HCT116 (cell line): ENCODE measurements at regions not wholly inside any gene's neighbourhood (a gene's known extent, or its start where the extent isn't known, plus 50 kb on each side); places are given as distances from the start of the nearest gene placed in this dataset.

Experiments used
- ATAC-seq: fragments of 200-7000 bp; cut with Tn5 transposase; 2 replicates; pipeline ENCODE4 v1.9.1; 2020; ENCODE audit warnings: mild to moderate bottlenecking, moderate library complexity
- BruUV-seq: library from RNA; stranded (reverse); fragments of 400-500 nt; replicated peaks from 2 replicates; lab custom pipeline; 2021; lab: Mats Ljungman, UMichigan
- CTCF ChIA-PET: fragments of 300-600 bp; sonication (Branson Sonifier 250); formaldehyde crosslinking; loops from one replicate; lab custom pipeline; 2021; ENCODE audit warnings: antibody characterized with exemption; lab: Charles Lee
- POLR2A ChIA-PET: fragments of 300-600, 350-600 bp; sonication (Branson Sonifier 250); formaldehyde crosslinking; loops from one replicate; lab custom pipeline; 2021; ENCODE audit warnings: antibody characterized with exemption; lab: Charles Lee
- RAD21 ChIA-PET, 2 experiments: fragments of 300-600 bp; sonication (Branson Sonifier 250); formaldehyde crosslinking; loops; one replicate each; lab custom pipeline; 2023; ENCODE audit warnings: low total read pairs in 2 of 2; ENCODE audit not compliant: uncharacterized antibody in 2 of 2, unreplicated experiment in 2 of 2, low non-redundant PET in 1 of 2; lab: Charles Lee
- DNase-seq: peaks from one replicate; pipeline ENCODE4 v3.0.0-alpha.2; 2010; ENCODE audit warnings: low read depth, low spot score
- H2AFZ ChIP-seq: fragments of 200-600 bp; shearing (Covaris generic), sonication (generic); 2 replicates; pipeline ENCODE4 v1.6.1; 2017; ENCODE audit warnings: low read depth, mixed run types, mixed read lengths, antibody characterized with exemption, low read length; ENCODE audit not compliant: poor library complexity, severe bottlenecking
- H3K27ac ChIP-seq: 2 replicates; pipeline ENCODE4 v1.5.1; 2012; ENCODE audit warnings: low read depth, low read length
- H3K27me3 ChIP-seq: fragments of 200-600 bp; sonication (generic); 2 replicates; pipeline ENCODE4 v1.6.1; 2016; ENCODE audit warnings: mixed run types, low read length, mixed read lengths; ENCODE audit not compliant: insufficient read depth
- H3K36me3 ChIP-seq, 2 experiments: fragments of 200-500 bp in 1 of 2; fragments of 200-600 bp in 1 of 2; sonication (Bioruptor generic) in 1 of 2; sonication (generic) in 1 of 2; 2 replicates each; pipeline versions ENCODE4 v1.5.1 to v1.6.1; 2014 to 2016; ENCODE audit warnings: low read length in 2 of 2, inconsistent platforms in 1 of 2, mixed read lengths in 1 of 2, mixed run types in 1 of 2; ENCODE audit not compliant: insufficient read depth in 2 of 2, control insufficient read depth in 1 of 2
- H3K4me1 ChIP-seq, 2 experiments: fragments of 200-600 bp in 1 of 2; sonication (generic) in 1 of 2; 2 replicates each; pipeline versions ENCODE4 v1.5.1 to v1.6.1; 2012 to 2017; ENCODE audit warnings: low read length in 2 of 2, inconsistent platforms in 1 of 2, mild to moderate bottlenecking in 1 of 2, mixed read lengths in 1 of 2, mixed run types in 1 of 2, moderate library complexity in 1 of 2; ENCODE audit not compliant: insufficient read depth in 2 of 2, control insufficient read depth in 1 of 2
- H3K4me2 ChIP-seq: fragments of 200-600 bp; sonication (generic); 2 replicates; pipeline ENCODE4 v1.6.1; 2017; ENCODE audit warnings: mixed run types, low read length, mixed read lengths
- H3K4me3 ChIP-seq, 2 experiments: fragments of 200-600 bp in 1 of 2; sonication (generic) in 1 of 2; replicated peaks in 1 of 2; 2 replicates each; pipeline ENCODE4 v1.5.1; 2011 to 2016; ENCODE audit warnings: low read length in 2 of 2, control low read depth in 1 of 2, low read depth in 1 of 2, mild to moderate bottlenecking in 1 of 2, mixed read lengths in 1 of 2, mixed run types in 1 of 2
- H3K79me2 ChIP-seq: fragments of 200-600 bp; sonication (generic); 2 replicates; pipeline ENCODE4 v1.6.1; 2017; ENCODE audit warnings: mild to moderate bottlenecking, mixed run types, low read length, moderate library complexity, mixed read lengths; ENCODE audit not compliant: insufficient read depth
- H3K9ac ChIP-seq: fragments of 200-600 bp; sonication (generic); 2 replicates; pipeline ENCODE4 v1.6.1; 2016; ENCODE audit warnings: low read length, mixed read lengths
- H3K9me2 ChIP-seq: fragments of 200-600 bp; sonication (generic), shearing (Covaris generic); 2 replicates; pipeline ENCODE4 v1.6.1; 2017; ENCODE audit warnings: mixed run types, mild to moderate bottlenecking, moderate library complexity; ENCODE audit not compliant: insufficient read depth
- H3K9me3 ChIP-seq, 2 experiments: fragments of 200-500 bp in 1 of 2; fragments of 200-600 bp in 1 of 2; sonication (Bioruptor generic) in 1 of 2; sonication (generic) in 1 of 2; 2 replicates each; pipeline ENCODE4 v1.6.1; 2014 to 2017; ENCODE audit warnings: low read length in 2 of 2, mixed read lengths in 2 of 2, inconsistent platforms in 1 of 2, low read depth in 1 of 2, mild to moderate bottlenecking in 1 of 2, mixed run types in 1 of 2, moderate library complexity in 1 of 2; ENCODE audit not compliant: control insufficient read depth in 1 of 2, insufficient read depth in 1 of 2
- H4K20me1 ChIP-seq: fragments of 200-600 bp; sonication (generic), shearing (Covaris generic); 2 replicates; pipeline ENCODE4 v1.6.1; 2017; ENCODE audit warnings: mixed run types, mild to moderate bottlenecking, moderate library complexity; ENCODE audit not compliant: insufficient read depth
- CEBPB ChIP-seq: IDR thresholded peaks from 2 replicates; pipeline ENCODE4 v1.6.1; 2012; ENCODE audit warnings: low read depth
- ELF1 ChIP-seq: IDR thresholded peaks from 2 replicates; pipeline ENCODE4 v1.6.1; 2012; ENCODE audit warnings: low read depth, borderline replicate concordance
- EZH2phosphoT487 ChIP-seq: fragments of 200-600 bp; IDR thresholded peaks from 2 replicates; pipeline ENCODE4 v1.6.1; 2018; ENCODE audit warnings: antibody characterized with exemption, borderline replicate concordance
- FOSL1 ChIP-seq: IDR thresholded peaks from 2 replicates; pipeline ENCODE4 v1.6.1; 2012; ENCODE audit warnings: low read depth
- POLR2AphosphoS5 ChIP-seq: IDR thresholded peaks from 2 replicates; pipeline ENCODE4 v1.6.1; 2011; ENCODE audit warnings: mild to moderate bottlenecking, low read depth, low read length, moderate library complexity
- SIN3A ChIP-seq: IDR thresholded peaks from 2 replicates; pipeline ENCODE4 v1.6.1; 2012; ENCODE audit warnings: low read depth
- YY1 ChIP-seq: IDR thresholded peaks from 2 replicates; pipeline ENCODE4 v1.6.1; 2011; ENCODE audit warnings: low read length, low read depth, moderate library complexity, mild to moderate bottlenecking; ENCODE audit not compliant: insufficient replicate concordance; ENCODE audit errors: extremely low read depth
- intact Hi-C: fragments of 100-400 bp; cut with micrococcal nuclease; formaldehyde crosslinking; loops from 2 replicates; pipeline ENCODE4 v1.10.0; 2022
- TF ChIP-seq, protein P1 (sequence below): IDR thresholded peaks from 2 replicates; pipeline ENCODE4 v1.6.1; 2011; ENCODE audit warnings: mild to moderate bottlenecking, low read length, moderate library complexity; ENCODE audit not compliant: insufficient replicate concordance; ENCODE audit errors: extremely low read depth
- TF ChIP-seq, protein P2 (sequence below), 3 experiments: fragments of 200-600 bp in 1 of 3; sonication (generic) in 1 of 3; IDR thresholded peaks in 2 of 3; conservative IDR thresholded peaks in 1 of 3; 2 replicates each; pipeline ENCODE4 v1.5.1; 2012 to 2017; ENCODE audit warnings: low read depth in 2 of 3, low read length in 2 of 3, antibody characterized with exemption in 1 of 3, borderline replicate concordance in 1 of 3, control low read depth in 1 of 3, mild to moderate bottlenecking in 1 of 3, mixed read lengths in 1 of 3, mixed run types in 1 of 3, moderate library complexity in 1 of 3; ENCODE audit not compliant: insufficient read depth in 1 of 3
- TF ChIP-seq, protein P3 (sequence below): IDR thresholded peaks from 2 replicates; pipeline ENCODE4 v1.6.1; 2012
- TF ChIP-seq, protein P4 (sequence below): IDR thresholded peaks from 2 replicates; pipeline ENCODE4 v1.6.1; 2012

DNA sequence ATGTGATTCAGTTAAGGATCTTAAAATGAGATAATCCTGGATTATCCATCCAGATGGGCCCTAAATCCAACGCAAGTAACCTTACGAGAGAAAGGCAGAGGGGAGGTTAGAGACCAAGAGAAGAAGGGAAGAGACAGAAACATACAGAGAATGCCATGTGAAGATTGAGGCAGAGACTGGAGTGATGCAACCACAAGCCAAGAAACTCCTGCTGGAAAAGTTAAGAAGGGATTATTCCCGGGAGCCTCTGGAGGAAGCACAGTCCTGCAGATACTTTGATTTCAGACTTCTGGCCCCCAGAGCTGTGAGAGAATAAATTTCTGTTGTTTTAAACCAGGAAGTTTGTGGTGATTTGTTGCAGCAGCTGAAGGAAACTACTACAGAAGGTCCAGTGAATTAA, 992.7 kb downstream of the BCL11A start:
- intact Hi-C loops, result no loop called here
- RAD21 ChIA-PET, result no interaction called here

DNA sequence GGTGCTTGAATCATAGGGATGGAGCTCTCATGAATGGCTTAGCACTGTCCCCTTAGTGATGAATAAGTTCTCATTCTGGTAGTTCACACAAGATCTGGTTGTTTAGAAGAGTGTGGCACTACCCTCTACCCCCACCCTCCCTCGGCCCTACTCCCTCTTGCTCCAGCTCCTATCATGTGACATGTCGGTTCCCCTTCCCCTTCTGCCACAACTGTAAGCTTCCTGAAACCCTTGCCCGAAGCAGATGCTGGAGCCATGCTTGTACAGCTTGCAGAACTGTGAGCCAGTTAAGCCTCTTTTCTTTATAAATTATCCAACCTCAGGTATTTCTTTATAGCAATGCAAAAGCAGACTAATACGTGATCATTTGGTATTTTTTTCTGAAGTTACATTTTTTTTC, 1012.6 kb downstream of the BCL11A start:
- ChIA-PET CTCF (no interaction called here), POLR2A (no interaction called here), RAD21 (no interaction called here)
- no peak for DNase-seq
- BruUV-seq, result no TSS peak
- Histone ChIP-seq H3K4me1 (no peaks in the 10 kb centered on the region), H3K36me3 (no peaks in the 10 kb centered on the region), H3K9me3 (peaks cover 0 to 4% of the 10 kb centered on the region in 2 experiments; a peak in 1 of 4 replicates), H2AFZ (no peak overlapping the region), H3K9ac (no peak overlapping the region), H3K27ac (no peak overlapping the region), H3K27me3 (no peaks in the 10 kb centered on the region), H3K4me3 (no peak overlapping the region), H3K79me2 (no peaks in the 10 kb centered on the region), H3K9me2 (no peaks in the 10 kb centered on the region), H4K20me1 (no peaks in the 10 kb centered on the region), H3K4me2 (no peak overlapping the region)
- intact Hi-C loops, result no loop called here
- no peak for ATAC-seq
- no peak for TF ChIP-seq POLR2AphosphoS5
- TF ChIP-seq, protein P1, sequence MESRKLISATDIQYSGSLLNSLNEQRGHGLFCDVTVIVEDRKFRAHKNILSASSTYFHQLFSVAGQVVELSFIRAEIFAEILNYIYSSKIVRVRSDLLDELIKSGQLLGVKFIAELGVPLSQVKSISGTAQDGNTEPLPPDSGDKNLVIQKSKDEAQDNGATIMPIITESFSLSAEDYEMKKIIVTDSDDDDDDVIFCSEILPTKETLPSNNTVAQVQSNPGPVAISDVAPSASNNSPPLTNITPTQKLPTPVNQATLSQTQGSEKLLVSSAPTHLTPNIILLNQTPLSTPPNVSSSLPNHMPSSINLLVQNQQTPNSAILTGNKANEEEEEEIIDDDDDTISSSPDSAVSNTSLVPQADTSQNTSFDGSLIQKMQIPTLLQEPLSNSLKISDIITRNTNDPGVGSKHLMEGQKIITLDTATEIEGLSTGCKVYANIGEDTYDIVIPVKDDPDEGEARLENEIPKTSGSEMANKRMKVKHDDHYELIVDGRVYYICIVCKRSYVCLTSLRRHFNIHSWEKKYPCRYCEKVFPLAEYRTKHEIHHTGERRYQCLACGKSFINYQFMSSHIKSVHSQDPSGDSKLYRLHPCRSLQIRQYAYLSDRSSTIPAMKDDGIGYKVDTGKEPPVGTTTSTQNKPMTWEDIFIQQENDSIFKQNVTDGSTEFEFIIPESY, result no peak
- TF ChIP-seq YY1, result no peak
- no peak for TF ChIP-seq EZH2phosphoT487
- no peak for TF ChIP-seq CEBPB
- no peak for TF ChIP-seq FOSL1
- TF ChIP-seq ELF1, result no peak
- TF ChIP-seq SIN3A, result no peak
- TF ChIP-seq, protein P2, sequence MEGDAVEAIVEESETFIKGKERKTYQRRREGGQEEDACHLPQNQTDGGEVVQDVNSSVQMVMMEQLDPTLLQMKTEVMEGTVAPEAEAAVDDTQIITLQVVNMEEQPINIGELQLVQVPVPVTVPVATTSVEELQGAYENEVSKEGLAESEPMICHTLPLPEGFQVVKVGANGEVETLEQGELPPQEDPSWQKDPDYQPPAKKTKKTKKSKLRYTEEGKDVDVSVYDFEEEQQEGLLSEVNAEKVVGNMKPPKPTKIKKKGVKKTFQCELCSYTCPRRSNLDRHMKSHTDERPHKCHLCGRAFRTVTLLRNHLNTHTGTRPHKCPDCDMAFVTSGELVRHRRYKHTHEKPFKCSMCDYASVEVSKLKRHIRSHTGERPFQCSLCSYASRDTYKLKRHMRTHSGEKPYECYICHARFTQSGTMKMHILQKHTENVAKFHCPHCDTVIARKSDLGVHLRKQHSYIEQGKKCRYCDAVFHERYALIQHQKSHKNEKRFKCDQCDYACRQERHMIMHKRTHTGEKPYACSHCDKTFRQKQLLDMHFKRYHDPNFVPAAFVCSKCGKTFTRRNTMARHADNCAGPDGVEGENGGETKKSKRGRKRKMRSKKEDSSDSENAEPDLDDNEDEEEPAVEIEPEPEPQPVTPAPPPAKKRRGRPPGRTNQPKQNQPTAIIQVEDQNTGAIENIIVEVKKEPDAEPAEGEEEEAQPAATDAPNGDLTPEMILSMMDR (IDR thresholded peaks at IDR 0.05 in 2 of 3, conservative IDR thresholded peaks at IDR 0.05 in 1 of 3; ENCODE audit: borderline replicate concordance in 1 of 3, insufficient read depth in 1 of 3, low read depth in 2 of 3, low read length in 2 of 3), result no peak
- TF ChIP-seq, protein P3, sequence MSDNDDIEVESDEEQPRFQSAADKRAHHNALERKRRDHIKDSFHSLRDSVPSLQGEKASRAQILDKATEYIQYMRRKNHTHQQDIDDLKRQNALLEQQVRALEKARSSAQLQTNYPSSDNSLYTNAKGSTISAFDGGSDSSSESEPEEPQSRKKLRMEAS, result no peak
- TF ChIP-seq, protein P4, sequence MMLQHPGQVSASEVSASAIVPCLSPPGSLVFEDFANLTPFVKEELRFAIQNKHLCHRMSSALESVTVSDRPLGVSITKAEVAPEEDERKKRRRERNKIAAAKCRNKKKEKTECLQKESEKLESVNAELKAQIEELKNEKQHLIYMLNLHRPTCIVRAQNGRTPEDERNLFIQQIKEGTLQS, result no peak

More for the DNA sequence above, 992.7 kb downstream of the BCL11A start:
- DNase-seq, result no peak
- no TSS peak for BruUV-seq
- Histone ChIP-seq H3K27me3 (no peaks in the 10 kb centered on the region), H3K4me3 (no peak overlapping the region), H2AFZ (no peak overlapping the region), H3K9me3 (no peaks in the 10 kb centered on the region), H3K79me2 (no peaks in the 10 kb centered on the region), H3K36me3 (no peaks in the 10 kb centered on the region), H3K4me1 (no peaks in the 10 kb centered on the region), H4K20me1 (no peaks in the 10 kb centered on the region), H3K9me2 (no peaks in the 10 kb centered on the region), H3K9ac (no peak overlapping the region), H3K4me2 (no peak overlapping the region), H3K27ac (no peak overlapping the region)
- TF ChIP-seq EZH2phosphoT487, result no peak
- TF ChIP-seq, protein P4, result no peak
- ChIA-PET CTCF (no interaction called here), POLR2A (no interaction called here)
- ATAC-seq, result no peak
